ENCODE measurements at regions not wholly inside any gene's neighbourhood (a gene's known extent, or its start where the extent isn't known, plus 50 kb on each side); places are given as distances from the start of the nearest gene placed in this dataset.
"Not testable (repeated sequence)": the region's sequence is repeated elsewhere in the genome, so short reads cannot be mapped to it uniquely, and the experiment has no call there.

DNA sequence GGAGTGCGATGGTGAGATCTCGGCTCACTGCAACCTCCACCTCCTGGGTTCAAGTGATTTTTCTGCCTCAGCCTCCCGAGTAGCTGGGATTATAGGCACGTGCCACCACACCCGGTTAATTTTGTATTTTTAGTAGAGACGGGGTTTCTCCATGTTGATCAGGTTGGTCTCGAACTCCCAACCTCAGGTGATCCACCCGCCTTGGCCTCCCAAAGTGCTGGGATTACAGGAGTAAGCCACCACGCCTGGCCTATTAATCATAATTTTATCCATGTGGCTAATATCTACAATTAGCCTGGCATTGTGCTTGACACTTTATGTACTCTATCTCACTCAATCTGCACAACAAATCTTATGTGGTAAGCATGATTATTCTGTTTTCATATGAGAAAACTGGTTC lies 75.2 kb upstream of the PICALM start:
- CTCF ChIA-PET = interaction anchor here (2.8 kb wide), 1 partner anchor 50 kb away, joined by 11 read pairs; no protein-coding TSS in a partner anchor
- DNase-seq; ATAC-seq; H3K27me3 Mint-ChIP-seq (ENCODE audit: low read depth); H3K4me3 Mint-ChIP-seq; POLR2A ChIA-PET; H3K9me3 Mint-ChIP-seq (ENCODE audit: insufficient read depth): not testable (repeated sequence)
- Mint-ChIP-seq H3K27ac (peak overlapping the region; percentile 44), H3K4me1 (ENCODE audit: low read depth) (peaks cover 64% of the 10 kb centered on the region), H3K36me3 (ENCODE audit: low read depth) (peaks cover 20% of the 10 kb centered on the region)

DNA sequence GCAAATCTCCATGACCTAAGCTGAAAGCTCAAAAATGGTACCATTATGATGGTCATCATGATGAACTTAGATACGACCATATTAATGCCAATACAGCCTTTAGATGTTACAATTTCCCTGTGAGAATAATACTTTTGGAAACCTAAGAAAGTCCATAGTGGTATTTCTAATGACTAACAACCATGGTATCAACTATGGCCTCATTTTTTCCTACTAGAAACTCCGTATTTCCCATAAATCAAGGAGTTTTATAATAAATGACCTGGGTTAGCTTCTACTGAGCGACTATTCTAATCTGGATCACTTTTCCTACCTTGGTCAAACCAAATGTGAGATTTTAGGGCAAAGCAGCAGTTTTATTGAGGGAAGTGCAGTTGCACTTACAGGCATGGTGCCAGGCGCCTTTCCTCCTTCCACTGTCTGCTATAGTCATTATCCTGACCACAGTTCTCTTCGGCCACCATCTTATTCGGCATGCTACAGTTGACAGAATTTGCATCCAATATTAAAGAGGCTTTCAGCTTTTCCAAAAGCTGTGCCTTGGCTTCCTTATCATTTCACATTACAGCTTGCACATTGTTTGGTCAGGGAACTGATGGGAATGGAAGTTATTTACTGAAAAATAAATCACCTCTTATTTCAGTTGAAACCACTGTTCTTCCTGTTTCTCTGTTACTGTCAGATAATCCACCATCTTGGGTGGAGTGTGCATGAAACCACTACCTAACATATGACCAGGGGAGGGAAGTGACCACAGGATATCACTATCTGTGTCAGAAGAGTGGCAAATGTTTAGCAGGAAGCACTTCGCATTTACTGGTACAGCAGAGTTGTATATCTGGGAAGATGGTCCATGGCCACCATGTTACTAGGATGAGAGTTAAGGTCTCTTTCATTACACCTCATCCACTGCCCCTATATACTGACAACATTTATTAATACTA lies 74.5 kb upstream of the PICALM start:
- DNase-seq (peak; percentile 59), ATAC-seq (peak; percentile 44)
- peaks cover 8% of the 10 kb centered on the region for H3K9me3 Mint-ChIP-seq (ENCODE audit: insufficient read depth)
- H3K36me3 Mint-ChIP-seq (ENCODE audit: low read depth) = peaks cover 20% of the 10 kb centered on the region
- POLR2A ChIA-PET = interaction anchor here (1.1 kb wide), 1 partner anchor 74 kb away, joined by 3 read pairs; the partner anchor contains the start of gene PICALM
- peak overlapping the region; percentile 85 for H3K27ac Mint-ChIP-seq
- peak overlapping the region; percentile 16 for H3K4me3 Mint-ChIP-seq
- H3K27me3 Mint-ChIP-seq (ENCODE audit: low read depth) = peaks cover 3% of the 10 kb centered on the region
- CTCF ChIA-PET = interaction anchor here (0.8 to 2.8 kb wide), 5 partner anchors 8 to 76 kb away, joined by 3 to 11 read pairs (median 4); no protein-coding TSS in a partner anchor
- H3K4me1 Mint-ChIP-seq (ENCODE audit: low read depth) = peaks cover 72% of the 10 kb centered on the region

DNA sequence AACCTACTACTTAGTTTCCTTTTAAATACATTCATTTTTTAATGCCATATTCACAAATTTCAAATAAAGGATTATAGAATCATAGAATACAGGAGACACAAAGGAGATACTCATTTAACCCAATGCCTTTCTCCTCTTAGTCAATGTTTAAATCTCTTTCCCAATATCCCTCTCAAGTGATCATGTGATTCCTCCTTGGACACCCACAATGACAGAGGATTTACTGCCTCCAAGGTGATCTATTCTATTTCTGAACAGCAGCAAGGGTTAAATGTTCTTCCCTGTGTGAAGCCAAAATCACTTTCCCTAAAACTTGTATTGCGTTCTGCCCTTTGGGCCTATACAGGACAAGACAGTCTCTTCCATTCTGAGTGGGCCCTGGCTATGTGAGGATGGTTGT lies 73.3 kb upstream of the PICALM start:
- peaks cover 75% of the 10 kb centered on the region for H3K4me1 Mint-ChIP-seq (ENCODE audit: low read depth)
- peaks cover 8% of the 10 kb centered on the region for H3K9me3 Mint-ChIP-seq (ENCODE audit: insufficient read depth)
- CTCF ChIA-PET = interaction anchor here (0.7 to 2.8 kb wide), 5 partner anchors 11 to 77 kb away, joined by 3 to 11 read pairs (median 4); no protein-coding TSS in a partner anchor
- POLR2A ChIA-PET = no interaction called here
- H3K4me3 Mint-ChIP-seq = no peak overlapping the region
- DNase-seq (no peak), ATAC-seq (no peak)
- peaks cover 20% of the 10 kb centered on the region for H3K36me3 Mint-ChIP-seq (ENCODE audit: low read depth)
- H3K27me3 Mint-ChIP-seq (ENCODE audit: low read depth) = no peaks in the 10 kb centered on the region
- H3K27ac Mint-ChIP-seq = peak overlapping the region; percentile 2

DNA sequence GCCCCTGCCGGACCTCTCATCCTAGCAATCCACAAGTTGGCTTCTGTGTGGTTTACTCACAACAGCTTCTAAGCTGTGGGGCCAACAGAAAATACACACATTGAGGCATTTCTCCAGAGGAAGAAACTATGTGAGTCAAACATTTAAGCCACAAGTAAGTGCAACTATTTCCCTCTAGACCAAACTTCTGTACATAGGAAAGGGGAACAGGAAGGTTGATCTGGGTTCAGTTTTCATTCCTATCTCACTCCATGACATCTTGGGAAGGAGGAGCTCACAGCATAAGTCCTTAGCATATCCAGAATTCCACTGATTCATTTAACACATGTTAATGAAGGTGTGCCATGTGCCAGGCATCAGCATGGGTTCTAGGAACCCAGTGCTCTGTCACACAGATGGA lies 72.8 kb upstream of the PICALM start:
- DNase-seq (no peak), ATAC-seq (no peak)
- ChIA-PET CTCF (interaction anchor here (0.7 to 2.8 kb wide), 4 partner anchors 11 to 74 kb away, joined by 3 to 11 read pairs (median 4); no protein-coding TSS in a partner anchor), POLR2A (no interaction called here)
- H3K27ac Mint-ChIP-seq = peak overlapping the region; percentile 22
- H3K9me3 Mint-ChIP-seq (ENCODE audit: insufficient read depth) = peaks cover 8% of the 10 kb centered on the region
- H3K4me3 Mint-ChIP-seq = no peak overlapping the region
- no peaks in the 10 kb centered on the region for H3K27me3 Mint-ChIP-seq (ENCODE audit: low read depth)
- peaks cover 71% of the 10 kb centered on the region for H3K4me1 Mint-ChIP-seq (ENCODE audit: low read depth)
- H3K36me3 Mint-ChIP-seq (ENCODE audit: low read depth) = peaks cover 20% of the 10 kb centered on the region

DNA sequence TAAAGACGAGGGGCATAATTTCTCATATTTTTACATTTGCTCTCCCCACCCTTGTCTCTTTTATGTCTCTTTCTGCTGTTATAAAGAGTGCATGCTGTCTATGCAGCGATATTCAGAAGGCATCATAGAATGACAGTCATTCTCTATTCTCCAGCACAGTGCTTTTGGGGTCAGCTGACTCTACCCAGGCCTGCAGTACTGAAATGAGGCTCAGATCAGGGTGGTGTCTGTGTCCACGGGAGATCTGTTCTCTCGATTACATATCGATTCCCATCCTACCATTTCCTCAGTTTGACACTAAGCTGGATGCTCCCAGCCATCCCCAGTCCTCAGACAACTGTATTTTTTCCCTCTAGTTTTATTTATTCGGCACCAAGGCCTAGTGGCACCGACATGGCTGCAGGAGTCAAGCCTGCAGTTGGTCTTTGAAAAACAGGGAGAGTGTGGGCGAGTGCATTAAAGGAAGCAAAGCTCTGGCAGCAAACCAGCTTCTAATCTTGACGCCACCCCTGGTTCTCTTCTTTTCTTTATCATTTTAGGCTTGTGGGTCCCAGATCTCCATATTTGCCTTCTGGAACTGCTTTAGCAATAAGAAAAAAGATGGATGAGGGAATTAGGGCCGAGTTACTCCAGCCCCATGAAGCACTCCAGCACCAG lies 71.6 kb upstream of the PICALM start:
- H3K27me3 Mint-ChIP-seq (ENCODE audit: low read depth) = no peaks in the 10 kb centered on the region
- peak overlapping the region; percentile 32 for H3K27ac Mint-ChIP-seq
- peaks cover 73% of the 10 kb centered on the region for H3K4me1 Mint-ChIP-seq (ENCODE audit: low read depth)
- peaks cover 8% of the 10 kb centered on the region for H3K9me3 Mint-ChIP-seq (ENCODE audit: insufficient read depth)
- no peak overlapping the region for H3K4me3 Mint-ChIP-seq
- POLR2A ChIA-PET = interaction anchor here (1.0 kb wide), 1 partner anchor 17 kb away, joined by 6 read pairs; no protein-coding TSS in a partner anchor
- H3K36me3 Mint-ChIP-seq (ENCODE audit: low read depth) = peaks cover 20% of the 10 kb centered on the region
- ATAC-seq = no peak
- CTCF ChIA-PET = interaction anchor here (1.1 to 1.6 kb wide), 4 partner anchors 8 to 71 kb away, joined by 3 to 9 read pairs (median 4); partner anchors contain the start of gene PICALM
- no peak for DNase-seq

DNA sequence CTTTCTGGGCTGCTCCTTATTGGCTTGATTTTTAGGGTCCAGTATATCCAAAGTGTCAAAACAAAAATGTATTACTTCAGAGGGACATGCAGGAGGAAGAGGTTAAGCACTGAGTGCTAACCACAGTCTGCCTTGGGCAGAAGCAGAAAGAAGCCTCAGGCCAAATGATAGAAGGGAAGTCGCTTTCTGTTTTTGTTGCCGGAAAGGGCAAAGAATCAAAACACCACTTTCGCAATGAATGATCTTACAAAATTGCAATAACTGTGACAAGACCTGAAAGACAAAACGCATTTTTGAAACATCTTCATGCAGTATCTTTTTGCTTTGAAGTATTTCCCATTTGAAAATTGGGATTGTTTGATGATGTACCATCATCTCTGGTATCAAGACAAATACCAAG lies 70.1 kb upstream of the PICALM start:
- ATAC-seq (peak; percentile 82), DNase-seq (peak; percentile 63)
- peak overlapping the region; percentile 90 for H3K27ac Mint-ChIP-seq
- no peaks in the 10 kb centered on the region for H3K27me3 Mint-ChIP-seq (ENCODE audit: low read depth)
- H3K4me3 Mint-ChIP-seq = peak overlapping the region; percentile 51
- H3K9me3 Mint-ChIP-seq (ENCODE audit: insufficient read depth) = peaks cover 8% of the 10 kb centered on the region
- POLR2A ChIA-PET = interaction anchor here (0.9 kb wide), 1 partner anchor 55 kb away, joined by 3 read pairs; no protein-coding TSS in a partner anchor
- H3K36me3 Mint-ChIP-seq (ENCODE audit: low read depth) = peaks cover 13% of the 10 kb centered on the region
- CTCF ChIA-PET = interaction anchor here (1.0 to 1.4 kb wide), 2 partner anchors 9 to 10 kb away, joined by 3 to 4 read pairs; no protein-coding TSS in a partner anchor
- peaks cover 63% of the 10 kb centered on the region for H3K4me1 Mint-ChIP-seq (ENCODE audit: low read depth)

DNA sequence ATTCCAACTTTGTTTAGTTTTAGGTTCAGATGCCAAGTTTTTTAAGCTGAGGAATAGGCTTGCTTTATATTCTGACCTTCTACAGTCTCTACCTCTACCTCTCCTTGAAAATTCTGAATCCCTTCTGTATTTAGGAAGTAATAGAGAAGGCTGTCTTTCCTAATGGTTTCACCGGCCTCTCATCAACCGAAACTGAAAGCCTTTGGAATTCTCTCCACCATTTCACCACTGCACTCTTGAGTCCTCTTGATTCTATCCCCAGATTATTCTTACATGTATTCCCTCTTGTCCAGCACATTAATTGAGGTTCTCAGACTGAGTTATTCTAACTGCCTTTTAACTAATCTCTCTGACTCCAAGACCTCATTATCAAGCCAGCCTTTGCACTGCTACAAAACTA lies 67.7 kb upstream of the PICALM start:
- Mint-ChIP-seq H3K36me3 (ENCODE audit: low read depth) (no peaks in the 10 kb centered on the region), H3K27ac (peak overlapping the region; percentile 7), H3K4me1 (ENCODE audit: low read depth) (peaks cover 39% of the 10 kb centered on the region), H3K27me3 (ENCODE audit: low read depth) (no peaks in the 10 kb centered on the region), H3K9me3 (ENCODE audit: insufficient read depth) (no peaks in the 10 kb centered on the region), H3K4me3 (no peak overlapping the region)
- no peak for ATAC-seq
- DNase-seq = no peak
- ChIA-PET CTCF (interaction anchor here (1.5 to 2.3 kb wide), 2 partner anchors 13 to 57 kb away, joined by 3 to 10 read pairs; no protein-coding TSS in a partner anchor), POLR2A (no interaction called here)

DNA sequence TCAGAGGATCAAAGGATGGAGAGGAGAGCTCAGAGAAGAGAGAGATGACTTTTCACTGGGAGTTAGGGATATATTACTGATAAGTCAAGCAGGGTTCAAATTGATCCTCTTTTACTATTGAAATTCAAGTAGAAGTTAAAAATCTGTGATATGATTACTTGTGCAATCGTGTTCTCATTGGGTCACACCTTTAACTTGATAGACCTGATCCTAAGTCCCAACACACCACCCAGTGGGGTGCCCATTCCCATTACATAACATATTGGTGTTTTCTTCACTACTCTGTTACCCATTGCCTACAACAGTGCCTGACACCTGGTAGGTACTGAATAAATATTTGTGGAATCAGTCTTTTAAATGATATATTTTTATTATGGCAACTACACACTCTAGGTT lies 66.4 kb upstream of the PICALM start:
- H3K27ac Mint-ChIP-seq = no peak overlapping the region
- H3K4me1 Mint-ChIP-seq (ENCODE audit: low read depth) = peaks cover 27% of the 10 kb centered on the region
- no peak overlapping the region for H3K4me3 Mint-ChIP-seq
- H3K9me3 Mint-ChIP-seq (ENCODE audit: insufficient read depth) = no peaks in the 10 kb centered on the region
- DNase-seq (no peak), ATAC-seq (no peak)
- ChIA-PET CTCF (no interaction called here), POLR2A (no interaction called here)
- no peaks in the 10 kb centered on the region for H3K27me3 Mint-ChIP-seq (ENCODE audit: low read depth)
- no peaks in the 10 kb centered on the region for H3K36me3 Mint-ChIP-seq (ENCODE audit: low read depth)

DNA sequence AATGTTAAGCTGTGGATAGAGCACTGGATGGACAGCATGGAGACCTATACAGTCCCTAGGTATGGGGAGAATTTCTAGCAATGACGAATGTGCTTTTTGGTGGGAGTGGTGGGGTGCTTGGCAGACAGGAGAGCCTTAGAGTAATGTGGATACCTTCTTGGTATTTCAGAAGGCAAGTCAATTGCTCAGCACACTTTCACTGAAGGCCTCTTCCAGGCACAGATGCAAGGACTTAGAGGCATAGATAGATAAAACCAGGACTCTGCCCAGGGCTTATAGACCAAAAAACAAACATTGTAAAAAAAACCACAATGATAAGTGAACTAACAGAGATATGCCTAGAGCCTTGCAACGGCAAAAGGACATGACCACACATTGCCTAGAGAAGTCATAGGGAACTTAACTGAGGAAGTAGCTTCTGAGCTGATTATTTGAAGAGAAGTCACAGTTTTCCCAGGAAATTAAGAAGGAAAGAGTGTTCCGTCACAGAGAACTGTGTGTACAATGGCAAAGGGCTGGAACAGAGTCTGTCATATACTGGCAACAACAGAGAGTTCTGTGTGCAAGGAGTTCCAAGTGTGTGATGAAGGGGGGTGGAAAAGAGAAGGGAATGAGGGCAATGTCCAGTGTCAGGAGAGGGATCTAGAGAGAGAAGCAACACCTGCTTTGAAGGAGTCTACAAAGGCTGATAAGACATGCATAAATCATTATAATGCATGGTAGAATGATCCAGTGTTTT lies 65.9 kb upstream of the PICALM start:
- peaks cover 22% of the 10 kb centered on the region for H3K4me1 Mint-ChIP-seq (ENCODE audit: low read depth)
- no peaks in the 10 kb centered on the region for H3K36me3 Mint-ChIP-seq (ENCODE audit: low read depth)
- ChIA-PET CTCF (no interaction called here), POLR2A (no interaction called here)
- no peaks in the 10 kb centered on the region for H3K9me3 Mint-ChIP-seq (ENCODE audit: insufficient read depth)
- no peak overlapping the region for H3K27ac Mint-ChIP-seq
- DNase-seq (no peak), ATAC-seq (no peak)
- H3K27me3 Mint-ChIP-seq (ENCODE audit: low read depth) = peaks cover under 1% of the 10 kb centered on the region
- H3K4me3 Mint-ChIP-seq = no peak overlapping the region

DNA sequence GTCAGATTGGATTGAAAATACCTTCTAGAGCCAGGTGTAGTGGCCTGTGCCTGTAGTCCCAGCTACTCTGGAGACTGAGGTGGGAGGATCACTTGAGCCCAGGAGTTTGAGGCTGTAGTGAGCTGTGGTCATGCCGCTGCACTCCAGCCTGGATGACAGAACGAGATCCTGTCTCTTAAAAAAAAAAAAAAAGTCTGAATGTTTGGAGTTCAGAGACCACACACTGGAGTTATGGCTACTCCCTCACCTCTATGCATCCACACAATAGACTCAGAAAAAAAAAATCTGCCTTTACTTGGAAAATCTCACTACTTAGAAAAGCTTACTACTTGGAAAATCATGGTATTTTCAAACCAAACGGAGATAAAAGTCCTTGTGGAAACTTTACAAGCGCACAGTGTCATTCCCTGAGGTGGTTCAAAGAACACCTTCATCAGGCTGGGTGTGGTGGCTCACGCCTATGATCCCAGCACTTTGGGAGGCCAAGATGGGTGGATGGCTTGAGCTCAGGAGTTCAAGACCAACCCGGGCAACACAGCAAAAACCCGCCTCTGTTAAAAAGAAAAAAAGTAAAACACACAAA lies 63.9 kb upstream of the PICALM start:
- DNase-seq (no peak), ATAC-seq (no peak)
- peaks cover 2% of the 10 kb centered on the region for H3K27me3 Mint-ChIP-seq (ENCODE audit: low read depth)
- ChIA-PET POLR2A (no interaction called here), CTCF (interaction anchor here (0.6 to 1.5 kb wide), 3 partner anchors 18 to 80 kb away, joined by 3 to 4 read pairs (median 3); no protein-coding TSS in a partner anchor)
- peaks cover 7% of the 10 kb centered on the region for H3K4me1 Mint-ChIP-seq (ENCODE audit: low read depth)
- H3K9me3 Mint-ChIP-seq (ENCODE audit: insufficient read depth) = no peaks in the 10 kb centered on the region
- H3K4me3 Mint-ChIP-seq = no peak overlapping the region
- no peaks in the 10 kb centered on the region for H3K36me3 Mint-ChIP-seq (ENCODE audit: low read depth)
- no peak overlapping the region for H3K27ac Mint-ChIP-seq
